NB4 (cell line): ENCODE measurements at regions not wholly inside any gene's neighbourhood (a gene's known extent, or its start where the extent isn't known, plus 50 kb on each side); places are given as distances from the start of the nearest gene placed in this dataset.

ENCODE experiments used
- POLR2A ChIP-seq: IDR thresholded peaks from 2 replicates; pipeline ENCODE4 v1.6.1; 2011; ENCODE audit warnings: mild to moderate bottlenecking; ENCODE audit not compliant: insufficient read length; ENCODE audit errors: extremely low read depth
- TF ChIP-seq, protein P1 (sequence below): IDR thresholded peaks from one replicate; pipeline ENCODE4 v1.5.1; 2012; ENCODE audit warnings: low read depth, low read length
- TF ChIP-seq, protein P2 (sequence below): IDR thresholded peaks from 2 replicates; pipeline ENCODE4 v1.6.1; 2011; ENCODE audit warnings: low read depth, low read length

DNA sequence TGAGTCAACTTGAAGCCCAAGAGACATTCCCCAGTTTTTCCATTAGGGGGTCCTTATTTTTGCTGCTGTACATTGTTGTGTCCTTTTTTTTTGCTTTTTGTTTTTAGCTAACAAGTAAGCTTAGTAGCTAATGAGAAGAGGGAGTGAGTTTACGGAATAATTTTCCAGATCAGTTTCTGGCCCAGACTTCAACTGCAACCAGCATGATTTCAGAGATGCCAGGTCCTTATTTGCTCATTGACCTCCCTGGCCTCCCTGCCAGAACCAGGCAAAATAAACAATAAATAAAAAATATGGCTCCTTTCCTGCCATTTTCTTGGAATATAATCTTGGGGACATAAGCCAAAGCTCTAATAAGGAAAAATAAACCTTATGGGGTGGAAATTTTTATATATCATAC, 185.9 kb downstream of the FAT3 start:
- no peak for TF ChIP-seq POLR2A
- TF ChIP-seq, protein P1, sequence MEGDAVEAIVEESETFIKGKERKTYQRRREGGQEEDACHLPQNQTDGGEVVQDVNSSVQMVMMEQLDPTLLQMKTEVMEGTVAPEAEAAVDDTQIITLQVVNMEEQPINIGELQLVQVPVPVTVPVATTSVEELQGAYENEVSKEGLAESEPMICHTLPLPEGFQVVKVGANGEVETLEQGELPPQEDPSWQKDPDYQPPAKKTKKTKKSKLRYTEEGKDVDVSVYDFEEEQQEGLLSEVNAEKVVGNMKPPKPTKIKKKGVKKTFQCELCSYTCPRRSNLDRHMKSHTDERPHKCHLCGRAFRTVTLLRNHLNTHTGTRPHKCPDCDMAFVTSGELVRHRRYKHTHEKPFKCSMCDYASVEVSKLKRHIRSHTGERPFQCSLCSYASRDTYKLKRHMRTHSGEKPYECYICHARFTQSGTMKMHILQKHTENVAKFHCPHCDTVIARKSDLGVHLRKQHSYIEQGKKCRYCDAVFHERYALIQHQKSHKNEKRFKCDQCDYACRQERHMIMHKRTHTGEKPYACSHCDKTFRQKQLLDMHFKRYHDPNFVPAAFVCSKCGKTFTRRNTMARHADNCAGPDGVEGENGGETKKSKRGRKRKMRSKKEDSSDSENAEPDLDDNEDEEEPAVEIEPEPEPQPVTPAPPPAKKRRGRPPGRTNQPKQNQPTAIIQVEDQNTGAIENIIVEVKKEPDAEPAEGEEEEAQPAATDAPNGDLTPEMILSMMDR = no peak
- TF ChIP-seq, protein P2, sequence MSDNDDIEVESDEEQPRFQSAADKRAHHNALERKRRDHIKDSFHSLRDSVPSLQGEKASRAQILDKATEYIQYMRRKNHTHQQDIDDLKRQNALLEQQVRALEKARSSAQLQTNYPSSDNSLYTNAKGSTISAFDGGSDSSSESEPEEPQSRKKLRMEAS = no peak
